ENCODE measurements at regions not wholly inside any gene's neighbourhood (a gene's known extent, or its start where the extent isn't known, plus 50 kb on each side); places are given as distances from the start of the nearest gene placed in this dataset.

DNA sequence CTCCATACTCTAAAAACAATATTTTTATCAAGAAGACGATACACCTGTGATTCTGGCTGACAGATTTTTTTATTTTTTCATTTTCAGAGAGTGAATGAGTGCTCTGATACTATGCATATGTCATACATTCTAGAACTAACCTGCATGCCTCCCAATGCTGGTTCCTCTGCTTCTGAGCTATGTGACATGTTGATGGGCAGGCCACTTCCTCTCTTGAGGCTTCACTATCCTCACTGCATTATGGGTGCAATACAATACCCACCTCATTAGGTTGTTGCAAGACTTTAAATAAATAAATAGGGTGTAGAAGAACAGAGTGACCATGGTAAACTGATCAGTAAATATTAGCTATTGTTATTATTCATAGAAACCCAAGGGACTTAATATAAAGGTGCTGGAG lies 408.3 kb downstream of the HNRNPD start:
- no peak overlapping the region for H3K4me3 ChIP-seq (ENCODE audit: low read length)
- no peak for DNase-seq (ENCODE audit: low read depth)
- TF ChIP-seq, protein P1, sequence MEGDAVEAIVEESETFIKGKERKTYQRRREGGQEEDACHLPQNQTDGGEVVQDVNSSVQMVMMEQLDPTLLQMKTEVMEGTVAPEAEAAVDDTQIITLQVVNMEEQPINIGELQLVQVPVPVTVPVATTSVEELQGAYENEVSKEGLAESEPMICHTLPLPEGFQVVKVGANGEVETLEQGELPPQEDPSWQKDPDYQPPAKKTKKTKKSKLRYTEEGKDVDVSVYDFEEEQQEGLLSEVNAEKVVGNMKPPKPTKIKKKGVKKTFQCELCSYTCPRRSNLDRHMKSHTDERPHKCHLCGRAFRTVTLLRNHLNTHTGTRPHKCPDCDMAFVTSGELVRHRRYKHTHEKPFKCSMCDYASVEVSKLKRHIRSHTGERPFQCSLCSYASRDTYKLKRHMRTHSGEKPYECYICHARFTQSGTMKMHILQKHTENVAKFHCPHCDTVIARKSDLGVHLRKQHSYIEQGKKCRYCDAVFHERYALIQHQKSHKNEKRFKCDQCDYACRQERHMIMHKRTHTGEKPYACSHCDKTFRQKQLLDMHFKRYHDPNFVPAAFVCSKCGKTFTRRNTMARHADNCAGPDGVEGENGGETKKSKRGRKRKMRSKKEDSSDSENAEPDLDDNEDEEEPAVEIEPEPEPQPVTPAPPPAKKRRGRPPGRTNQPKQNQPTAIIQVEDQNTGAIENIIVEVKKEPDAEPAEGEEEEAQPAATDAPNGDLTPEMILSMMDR (IDR thresholded peaks at IDR 0.05; ENCODE audit: insufficient read depth, low read depth, low read length, missing control alignments), result no peak

DNA sequence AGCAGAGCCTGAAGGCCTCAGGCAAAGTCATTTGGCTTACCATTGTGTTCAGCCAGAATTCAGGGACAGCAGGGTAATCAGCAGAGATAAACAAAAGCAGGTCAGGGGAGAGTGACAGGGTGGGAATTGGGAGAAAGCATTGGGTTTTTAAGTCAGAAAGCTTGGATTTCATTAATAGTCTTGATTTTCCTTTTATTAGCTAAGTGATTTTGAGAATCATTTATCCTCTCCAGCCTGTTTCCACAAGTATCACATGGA lies 410.1 kb downstream of the HNRNPD start:
- no peak for DNase-seq (ENCODE audit: low read depth)
- TF ChIP-seq, protein P1 (IDR thresholded peaks at IDR 0.05; ENCODE audit: insufficient read depth, low read depth, low read length, missing control alignments), result no peak
- H3K4me3 ChIP-seq (ENCODE audit: low read length), result no peak overlapping the region

- TF ChIP-seq, protein P1 (IDR thresholded peaks at IDR 0.05; ENCODE audit: insufficient read depth, low read depth, low read length, missing control alignments), result no peak
- H3K4me3 ChIP-seq (ENCODE audit: low read length), result no peak overlapping the region
- no peak for DNase-seq (ENCODE audit: low read depth)
These were observed 410.6 kb downstream of the HNRNPD start for GRCh38 chr4:81963015-81963762.

GRCh38 chr4:81960961-81961360 lies 412.8 kb downstream of the HNRNPD start:
- TF ChIP-seq, protein P1 (IDR thresholded peaks at IDR 0.05; ENCODE audit: insufficient read depth, low read depth, low read length, missing control alignments), result no peak
- H3K4me3 ChIP-seq (ENCODE audit: low read length), result no peak overlapping the region
- DNase-seq (ENCODE audit: low read depth), result no peak

DNA sequence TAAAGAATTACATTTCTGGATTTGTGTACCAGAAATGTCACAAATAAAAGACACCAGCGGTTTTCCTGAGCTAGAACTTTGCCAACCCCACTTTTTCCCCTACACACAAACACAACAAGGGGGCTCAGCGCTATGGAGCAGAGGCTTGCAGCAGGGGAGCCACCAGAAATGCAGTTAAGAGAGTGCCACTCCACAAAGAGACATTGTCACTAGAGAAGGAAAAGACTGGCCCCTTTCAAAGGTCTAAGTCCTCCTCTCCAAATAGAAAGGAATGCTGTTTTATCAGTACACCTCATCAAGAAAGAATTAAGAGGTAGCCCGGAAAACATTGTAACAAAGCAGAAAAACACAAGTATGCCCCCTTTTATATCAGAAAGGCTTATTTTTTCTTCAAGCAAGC lies 419.5 kb downstream of the HNRNPD start:
- H3K4me3 ChIP-seq (ENCODE audit: low read length), result no peak overlapping the region
- TF ChIP-seq, protein P1 (IDR thresholded peaks at IDR 0.05; ENCODE audit: insufficient read depth, low read depth, low read length, missing control alignments), result no peak
- no peak for DNase-seq (ENCODE audit: low read depth)

DNA sequence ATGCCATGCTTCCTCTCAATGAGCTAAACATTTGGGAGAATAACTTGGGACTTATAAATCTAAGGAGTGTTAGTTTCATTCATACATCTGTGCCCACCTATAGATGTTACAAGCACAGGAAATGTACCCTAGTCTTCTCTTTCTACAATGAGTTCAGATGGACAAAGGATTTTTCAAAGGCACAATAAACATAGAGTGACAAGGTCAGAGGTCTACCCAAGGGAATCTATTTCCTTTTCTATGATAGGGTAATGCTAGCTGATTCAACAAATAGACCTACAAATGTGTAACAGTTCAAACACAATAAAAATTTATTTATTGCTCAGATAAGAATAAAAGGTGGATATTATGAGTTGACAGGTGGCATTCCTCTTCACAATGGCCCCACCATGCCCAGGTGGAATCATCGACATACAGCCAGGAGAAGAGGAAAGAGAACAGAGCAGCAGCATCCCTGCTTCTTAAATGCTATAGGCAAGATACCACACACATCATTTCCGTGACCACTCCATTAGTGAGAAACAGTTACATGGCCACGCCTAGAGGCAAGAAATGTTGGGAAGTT lies 421.8 kb downstream of the HNRNPD start:
- no peak overlapping the region for H3K4me3 ChIP-seq (ENCODE audit: low read length)
- TF ChIP-seq, protein P1 (IDR thresholded peaks at IDR 0.05; ENCODE audit: insufficient read depth, low read depth, low read length, missing control alignments), result no peak

GRCh38 chr4:81946996-81947395 lies 426.8 kb downstream of the HNRNPD start:
- H3K4me3 ChIP-seq (ENCODE audit: low read length), result no peak overlapping the region
- DNase-seq (ENCODE audit: low read depth), result no peak
- TF ChIP-seq, protein P1 (IDR thresholded peaks at IDR 0.05; ENCODE audit: insufficient read depth, low read depth, low read length, missing control alignments), result no peak

More for the DNA sequence above, 421.8 kb downstream of the HNRNPD start:
- no peak for DNase-seq (ENCODE audit: low read depth)

Data from epithelial cell of esophagus (primary cell).